Peyer's patch (tissue), 4 donors: ENCODE measurements at regions not wholly inside any gene's neighbourhood (a gene's known extent, or its start where the extent isn't known, plus 50 kb on each side); places are given as distances from the start of the nearest gene placed in this dataset.

Source experiments
- CTCF ChIP-seq, 6 experiments: fragments of 450-650 bp in 4 of 6; fragments of 200-600 bp in 2 of 6; sonication (generic) in 1 of 6; IDR thresholded peaks; one replicate each; pipeline ENCODE4 v1.5.1; 2017 to 2019; ENCODE audit warnings: antibody characterized with exemption in 6 of 6, mild to moderate bottlenecking in 3 of 6, moderate library complexity in 1 of 6
- POLR2A ChIP-seq, 2 donors: fragments of 450-650 bp; IDR thresholded peaks; one replicate each; pipeline ENCODE4 v1.5.1; 2017; ENCODE audit warnings: antibody characterized with exemption in 2 of 2, mild to moderate bottlenecking in 2 of 2, moderate library complexity in 2 of 2

- TF ChIP-seq CTCF (IDR thresholded peaks at IDR 0.05): no peak
- no peak for TF ChIP-seq POLR2A (IDR thresholded peaks at IDR 0.05)
Measured at GRCh38 chr5:2683720-2684119, 67.8 kb downstream of the IRX2 start.
